Epithelial cell of esophagus (primary cell): ENCODE measurements at regions not wholly inside any gene's neighbourhood (a gene's known extent, or its start where the extent isn't known, plus 50 kb on each side); places are given as distances from the start of the nearest gene placed in this dataset.
A peak's percentile ranks its signal among the peaks of the same experiment; 100 is the strongest.
"Not testable (repeated sequence)": the region's sequence is repeated elsewhere in the genome, so short reads cannot be mapped to it uniquely, and the experiment has no call there.

Source experiments
- DNase-seq: peaks from one replicate; pipeline ENCODE4 v3.0.0; 2010; ENCODE audit warnings: low read depth
- H3K4me3 ChIP-seq: 2 replicates; pipeline ENCODE4 v1.5.1; 2011; ENCODE audit warnings: mild to moderate bottlenecking, low read length, control low read depth
- CTCF ChIP-seq: IDR thresholded peaks from 2 replicates; pipeline ENCODE4 v1.5.1; 2011; ENCODE audit warnings: low read depth, mild to moderate bottlenecking, low read length, control low read depth, inconsistent platforms; ENCODE audit not compliant: insufficient read depth; ENCODE audit errors: missing control alignments

- no peak overlapping the region for H3K4me3 ChIP-seq
- no peak for DNase-seq
- TF ChIP-seq CTCF, result no peak
Measured at GRCh38 chr21:35594905-35595304, 465.4 kb downstream of the SETD4 start.

- DNase-seq, result peak; percentile 47
- no peak overlapping the region for H3K4me3 ChIP-seq
- TF ChIP-seq CTCF, result no peak
Measured at GRCh38 chr21:35593000-35593502, 467.3 kb downstream of the SETD4 start.

- DNase-seq, H3K4me3 ChIP-seq: not testable (repeated sequence)
Measured at GRCh38 chr21:35590284-35590683, 470.0 kb downstream of the SETD4 start.

GRCh38 chr21:35587841-35588380, 472.4 kb downstream of the SETD4 start:
- no peak overlapping the region for H3K4me3 ChIP-seq
- no peak for TF ChIP-seq CTCF

GRCh38 chr21:35586305-35586704, 474.0 kb downstream of the SETD4 start:
- no peak for DNase-seq
- TF ChIP-seq CTCF, result no peak
- no peak overlapping the region for H3K4me3 ChIP-seq

More at GRCh38 chr21:35587841-35588380, 472.4 kb downstream of the SETD4 start:
- no peak for DNase-seq

GRCh38 chr21:35585878-35586277, 474.4 kb downstream of the SETD4 start:
- TF ChIP-seq CTCF, result no peak
- DNase-seq, result no peak
- no peak overlapping the region for H3K4me3 ChIP-seq

GRCh38 chr21:35585155-35585554, 475.2 kb downstream of the SETD4 start:
- DNase-seq, result peak; percentile 19
- no peak overlapping the region for H3K4me3 ChIP-seq
- no peak for TF ChIP-seq CTCF
